K562 (cell line): ENCODE measurements at regions not wholly inside any gene's neighbourhood (a gene's known extent, or its start where the extent isn't known, plus 50 kb on each side); places are given as distances from the start of the nearest gene placed in this dataset.

Source experiments
- ATAC-seq: fragments of 200-7000 bp; cut with Tn5 transposase; 3 replicates; pipeline ENCODE4 v1.9.1; 2020; ENCODE audit warnings: moderate library complexity
- BruUV-seq: library from RNA; stranded (reverse); fragments of 400-500 nt; replicated peaks from 2 replicates; lab custom pipeline; 2021; lab: Mats Ljungman, UMichigan
- CTCF ChIA-PET: fragments of 300-600 bp; formaldehyde crosslinking; extraction: SDS; loops from one replicate; lab custom pipeline; 2021; ENCODE audit warnings: low intra/inter-chr PET ratio; lab: Yijun Ruan, JAX
- POLR2A ChIA-PET: fragments of 300-600, 350-650 bp; sonication (Branson Sonifier 250); formaldehyde crosslinking; extraction: SDS; loops from one replicate; lab custom pipeline; 2021; ENCODE audit warnings: antibody characterized with exemption, inconsistent platforms; lab: Yijun Ruan, JAX
- DNase-seq, 4 experiments: peaks; one replicate each; pipeline versions ENCODE4 v3.0.0 to v3.0.0-alpha.2; 2011 to 2018; ENCODE audit warnings: low spot score in 3 of 4, mixed read lengths in 3 of 4; ENCODE audit errors: extremely low read depth in 1 of 4
- FAIRE-seq: peaks from 2 replicates; lab custom pipeline; 2011; peaks lifted over from hg19 to GRCh38; lab: Jason Lieb, UNC
- H2AFZ ChIP-seq: 2 replicates; pipeline ENCODE4 v1.6.0; 2011; ENCODE audit warnings: low read depth, low read length, control low read depth, inconsistent platforms
- H3K27ac ChIP-seq: fragments of 200-600 bp; 3 replicates; pipeline ENCODE4 v1.8.0; 2011; ENCODE audit warnings: low read depth, mild to moderate bottlenecking, control low read depth, inconsistent platforms, low read length, moderate library complexity, mixed read lengths; ENCODE audit errors: extremely low read depth
- H3K27me3 ChIP-seq, 2 experiments: fragments of 300-600 bp in 1 of 2; 2 replicates in 1 of 2; 3 replicates in 1 of 2; pipeline versions ENCODE4 v1.6.0 to v1.8.0; 2011; ENCODE audit warnings: inconsistent platforms in 2 of 2, low read length in 2 of 2, mild to moderate bottlenecking in 1 of 2, mixed read lengths in 1 of 2, moderate library complexity in 1 of 2; ENCODE audit not compliant: control insufficient read depth in 2 of 2, insufficient read depth in 2 of 2
- H3K36me3 ChIP-seq: fragments of 300-600 bp; 3 replicates; pipeline ENCODE4 v1.8.0; 2011; ENCODE audit warnings: mild to moderate bottlenecking, low read length, inconsistent platforms; ENCODE audit not compliant: control insufficient read depth, insufficient read depth
- H3K4me1 ChIP-seq, 2 experiments: fragments of 200-600 bp in 1 of 2; replicated peaks in 1 of 2; 2 replicates in 1 of 2; 3 replicates in 1 of 2; pipeline versions ENCODE4 v1.5.1 to v1.8.0; 2011; ENCODE audit warnings: inconsistent platforms in 2 of 2, low read length in 2 of 2, mild to moderate bottlenecking in 1 of 2, mixed read lengths in 1 of 2, moderate library complexity in 1 of 2; ENCODE audit not compliant: control insufficient read depth in 2 of 2, insufficient read depth in 2 of 2
- H3K4me2 ChIP-seq: 2 replicates; pipeline ENCODE4 v1.6.1; 2011; ENCODE audit warnings: low read length, control low read depth, inconsistent platforms, mixed read lengths; ENCODE audit not compliant: insufficient read depth
- H3K4me3 ChIP-seq: fragments of 200-600 bp; sonication (generic), shearing (Covaris generic); 2 replicates; pipeline ENCODE4 v1.5.1; 2016; ENCODE audit warnings: control low read depth, inconsistent platforms
- H3K79me2 ChIP-seq: fragments of 200-600 bp; 3 replicates; pipeline ENCODE4 v1.8.0; 2011; ENCODE audit warnings: low read length, inconsistent platforms; ENCODE audit not compliant: control insufficient read depth, insufficient read depth
- H3K9ac ChIP-seq, 2 experiments: 2 replicates each; pipeline versions ENCODE4 v1.6.0 to v1.6.1; 2011; ENCODE audit warnings: low read depth in 2 of 2, low read length in 2 of 2, control low read depth in 1 of 2, inconsistent platforms in 1 of 2, mild to moderate bottlenecking in 1 of 2, mixed read lengths in 1 of 2; ENCODE audit not compliant: insufficient read depth in 1 of 2
- H3K9me1 ChIP-seq: one replicate; pipeline ENCODE4 v1.6.0; 2011; ENCODE audit warnings: inconsistent platforms, mild to moderate bottlenecking, low read length, moderate library complexity; ENCODE audit not compliant: control insufficient read depth, insufficient read depth
- H3K9me3 ChIP-seq: replicated peaks from 2 replicates; pipeline ENCODE4 v1.5.1; 2011; ENCODE audit warnings: low read depth, low read length, inconsistent platforms; ENCODE audit not compliant: control insufficient read depth, insufficient read depth
- H4K20me1 ChIP-seq: replicated peaks from 2 replicates; pipeline ENCODE4 v1.6.1; 2011; ENCODE audit warnings: low read length, inconsistent platforms, mixed read lengths; ENCODE audit not compliant: control insufficient read depth, insufficient read depth
- CBFA2T3 ChIP-seq: fragments of 450-650 bp; IDR thresholded peaks from 2 replicates; pipeline ENCODE4 v1.6.1; 2017
- CBFB ChIP-seq: sonication (generic); formaldehyde crosslinking; IDR thresholded peaks from 2 replicates; pipeline ENCODE4 v1.4.0; 2020; ENCODE audit warnings: mild to moderate bottlenecking, missing genetic modification reagents
- CC2D1A ChIP-seq: fragments of 450-650 bp; IDR thresholded peaks from 2 replicates; pipeline ENCODE4 v1.6.1; 2017; ENCODE audit warnings: mild to moderate bottlenecking
- CHD1 ChIP-seq: fragments of 200-600 bp; sonication (generic); IDR thresholded peaks from one replicate; pipeline ENCODE4 v1.6.1; 2012; ENCODE audit warnings: mild to moderate bottlenecking, moderate library complexity, low read length, inconsistent platforms
- CXXC5 ChIP-seq: fragments of 250-450 bp; sonication (Bioruptor Pico); IDR thresholded peaks from 2 replicates; pipeline ENCODE4 v1.8.0; 2022; ENCODE audit warnings: inconsistent platforms, mild to moderate bottlenecking, moderate library complexity
- FOS ChIP-seq: IDR thresholded peaks from 3 replicates; pipeline ENCODE4 v1.6.1; 2011; ENCODE audit not compliant: insufficient read length; ENCODE audit errors: extremely low read depth
- FOXJ3 ChIP-seq: sonication (generic); formaldehyde crosslinking; IDR thresholded peaks from 2 replicates; pipeline ENCODE4 v1.4.0; 2020; ENCODE audit warnings: mild to moderate bottlenecking, missing genetic modification reagents
- GABPB1 ChIP-seq: sonication (generic); formaldehyde crosslinking; IDR thresholded peaks from 2 replicates; pipeline ENCODE4 v1.8.0; 2022; ENCODE audit warnings: mild to moderate bottlenecking, missing genetic modification reagents
- HDAC1 ChIP-seq, 2 experiments: fragments of 450-650 bp; IDR thresholded peaks; 2 replicates each; pipeline ENCODE4 v1.6.1; 2016 to 2017; ENCODE audit warnings: inconsistent platforms in 1 of 2, mild to moderate bottlenecking in 1 of 2, moderate library complexity in 1 of 2
- KHSRP ChIP-seq: fragments of 450-650 bp; IDR thresholded peaks from 2 replicates; pipeline ENCODE4 v1.6.1; 2017
- MEF2A ChIP-seq: IDR thresholded peaks from 2 replicates; pipeline ENCODE4 v1.6.1; 2011; ENCODE audit warnings: low read depth, mild to moderate bottlenecking, low read length, moderate library complexity; ENCODE audit not compliant: control insufficient read depth
- POU5F1 ChIP-seq: fragments of 150-350 bp; IDR thresholded peaks from 2 replicates; pipeline ENCODE4 v1.6.1; 2014; ENCODE audit warnings: borderline replicate concordance, low read length, low read depth, mild to moderate bottlenecking; ENCODE audit not compliant: partially characterized antibody
- PTBP1 ChIP-seq: fragments of 200-400 bp; formaldehyde crosslinking; IDR thresholded peaks from 2 replicates; pipeline ENCODE4 v1.6.1; 2017; ENCODE audit warnings: low read depth, low read length
- RNF2 ChIP-seq: sonication (generic); IDR thresholded peaks from 2 replicates; pipeline ENCODE4 v1.6.1; 2016
- SAFB ChIP-seq: fragments of 200-400 bp; formaldehyde crosslinking; IDR thresholded peaks from 2 replicates; pipeline ENCODE4 v1.6.1; 2017; ENCODE audit warnings: low read depth, low read length, borderline replicate concordance
- SIRT6 ChIP-seq: IDR thresholded peaks from one replicate; pipeline ENCODE4 v1.6.1; 2012; ENCODE audit warnings: low read depth, mild to moderate bottlenecking, control low read depth, inconsistent platforms, low read length, moderate library complexity
- SMAD1 ChIP-seq: fragments of 150-350 bp; IDR thresholded peaks from 2 replicates; pipeline ENCODE4 v1.6.1; 2014; ENCODE audit warnings: low read length, low read depth; ENCODE audit not compliant: partially characterized antibody
- SRSF1 ChIP-seq: fragments of 200-400 bp; formaldehyde crosslinking; IDR thresholded peaks from 2 replicates; pipeline ENCODE4 v1.6.1; 2017; ENCODE audit warnings: mild to moderate bottlenecking, low read depth, low read length, moderate library complexity
- TAF7 ChIP-seq: fragments of 450-650 bp; IDR thresholded peaks from 2 replicates; pipeline ENCODE4 v1.6.1; 2016; ENCODE audit warnings: missing genetic modification characterization, missing compliant biosample characterization
- ZKSCAN8 ChIP-seq: fragments of 200-800 bp; sonication (Bioruptor generic); IDR thresholded peaks from 2 replicates; pipeline ENCODE4 v1.6.1; 2016; ENCODE audit warnings: missing genetic modification characterization, missing compliant biosample characterization
- ZNF12 ChIP-seq: sonication (generic); formaldehyde crosslinking; IDR thresholded peaks from 2 replicates; pipeline ENCODE4 v1.4.0; 2020; ENCODE audit warnings: mild to moderate bottlenecking, missing genetic modification reagents
- ZNF57 ChIP-seq: fragments of 450-650 bp; formaldehyde crosslinking; IDR thresholded peaks from 2 replicates; pipeline ENCODE4 v1.4.0; 2020; ENCODE audit warnings: mild to moderate bottlenecking, moderate library complexity
- ZZZ3 ChIP-seq: fragments of 450-650 bp; IDR thresholded peaks from 2 replicates; pipeline ENCODE4 v1.6.1; 2016; ENCODE audit warnings: antibody characterized with exemption, mild to moderate bottlenecking, moderate library complexity
- WGBS: fragments of 100-300 bp; shearing (Covaris generic); methylation state at CpG from one replicate; pipeline ENCODE4 v1.1.6; 2016; ENCODE audit warnings: low coverage, mixed read lengths; ENCODE audit not compliant: insufficient coverage; ENCODE audit errors: missing lambda C conversion rate; 5-methylcytosine and 5-hydroxymethylcytosine counted together
- in situ Hi-C: fragments of 300-500 bp; cut with MboI; formaldehyde crosslinking; loops from 4 replicates; pipeline ENCODE4 v1.15.0; 2018; ENCODE audit warnings: inconsistent platforms, mixed read lengths
- intact Hi-C: fragments of 100-400 bp; cut with micrococcal nuclease; formaldehyde crosslinking; loops from 2 replicates; pipeline ENCODE4 v1.14.2; 2022
- TF ChIP-seq, protein P1 (sequence below): fragments of 450-650 bp; formaldehyde crosslinking; IDR thresholded peaks from 2 replicates; pipeline ENCODE4 v1.4.0; 2022; ENCODE audit warnings: missing genetic modification characterization

DNA sequence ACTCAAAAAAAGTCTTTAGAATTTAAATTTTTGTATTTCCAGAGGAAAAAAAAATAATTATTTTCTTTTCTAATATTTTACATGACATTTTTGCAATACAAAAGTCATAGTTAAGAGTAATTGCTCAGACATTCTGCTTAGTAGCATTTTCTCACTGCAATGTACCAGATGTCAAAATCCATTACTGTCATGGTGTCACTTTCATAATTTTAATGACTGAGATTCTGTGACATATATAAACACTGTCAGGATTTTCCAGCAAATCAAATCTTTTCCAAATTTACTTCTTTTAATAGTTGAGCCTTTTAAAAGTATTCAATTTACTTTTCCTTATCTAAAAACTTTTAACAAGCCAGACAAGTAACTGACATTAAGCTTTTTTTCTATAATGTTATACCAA is 422.7 kb downstream of the GRIA2 start (continued):
- TF ChIP-seq HDAC1 (IDR thresholded peaks at IDR 0.05) (no peak), RNF2 (no peak), CBFB (CRISPR knock-in tag) (no peak), SRSF1 (no peak), ZKSCAN8 (CRISPR knock-in tag) (no peak), SMAD1 (no peak), SAFB (no peak)

- in situ Hi-C loops = no loop called here
These were observed 413.5 kb downstream of the GRIA2 start for GRCh38 chr4:157634057-157634456.

More at GRCh38 chr4:157634057-157634456, 413.5 kb downstream of the GRIA2 start:
- Histone ChIP-seq H3K27ac (no peak overlapping the region), H3K9me3 (no peaks in the 10 kb centered on the region), H3K4me1 (no peaks in the 10 kb centered on the region), H3K79me2 (no peaks in the 10 kb centered on the region), H4K20me1 (no peaks in the 10 kb centered on the region), H3K4me2 (no peak overlapping the region), H3K36me3 (no peaks in the 10 kb centered on the region), H3K9me1 (no peaks in the 10 kb centered on the region), H3K9ac (no peak overlapping the region), H2AFZ (no peak overlapping the region), H3K27me3 (no peaks in the 10 kb centered on the region), H3K4me3 (no peak overlapping the region)
- POLR2A ChIA-PET = interaction anchor here (1.4 kb wide), 1 partner anchor 10 kb away, joined by 4 read pairs; no protein-coding TSS in a partner anchor
- TF ChIP-seq SIRT6 (no peak), CBFA2T3 (no peak), POU5F1 (no peak), GABPB1 (CRISPR knock-in tag) (no peak), FOXJ3 (no peak), TAF7 (tag) (no peak), MEF2A (no peak), ZZZ3 (no peak), PTBP1 (no peak), FOS (no peak), ZNF12 (no peak), CXXC5 (CRISPR knock-in tag) (no peak), ZNF57 (CRISPR knock-in tag) (no peak), CC2D1A (no peak), CHD1 (no peak), KHSRP (no peak)
- TF ChIP-seq, protein P1, sequence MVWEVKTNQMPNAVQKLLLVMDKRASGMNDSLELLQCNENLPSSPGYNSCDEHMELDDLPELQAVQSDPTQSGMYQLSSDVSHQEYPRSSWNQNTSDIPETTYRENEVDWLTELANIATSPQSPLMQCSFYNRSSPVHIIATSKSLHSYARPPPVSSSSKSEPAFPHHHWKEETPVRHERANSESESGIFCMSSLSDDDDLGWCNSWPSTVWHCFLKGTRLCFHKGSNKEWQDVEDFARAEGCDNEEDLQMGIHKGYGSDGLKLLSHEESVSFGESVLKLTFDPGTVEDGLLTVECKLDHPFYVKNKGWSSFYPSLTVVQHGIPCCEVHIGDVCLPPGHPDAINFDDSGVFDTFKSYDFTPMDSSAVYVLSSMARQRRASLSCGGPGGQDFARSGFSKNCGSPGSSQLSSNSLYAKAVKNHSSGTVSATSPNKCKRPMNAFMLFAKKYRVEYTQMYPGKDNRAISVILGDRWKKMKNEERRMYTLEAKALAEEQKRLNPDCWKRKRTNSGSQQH = no peak
- ATAC-seq (no peak), FAIRE-seq (no peak), DNase-seq (no peak)
- intact Hi-C loops = no loop called here
- no TSS peak for BruUV-seq
- 0% methylated on average over 3 of the region's 3 CpGs for WGBS
- CTCF ChIA-PET = no interaction called here
